MM.1S (cell line): ENCODE measurements at regions not wholly inside any gene's neighbourhood (a gene's known extent, or its start where the extent isn't known, plus 50 kb on each side); places are given as distances from the start of the nearest gene placed in this dataset.

Experiments used
- EZH2 ChIP-seq: fragments of 300-600 bp; sonication (generic); optimal IDR thresholded peaks from 2 replicates; pipeline ENCODE3; 2017; ENCODE audit warnings: low read depth, mild to moderate bottlenecking, antibody characterized with exemption, low read length, mixed read lengths
- EZH2phosphoT487 ChIP-seq: fragments of 300-600 bp; sonication (generic); IDR thresholded peaks from 2 replicates; pipeline ENCODE4 v1.6.1; 2018; ENCODE audit warnings: antibody characterized with exemption, low read length
- TF ChIP-seq, protein P1 (sequence below): fragments of 300-600 bp; sonication (generic); IDR thresholded peaks from 2 replicates; pipeline ENCODE4 v1.5.1; 2016; ENCODE audit warnings: antibody characterized with exemption, low read length, mixed read lengths

DNA sequence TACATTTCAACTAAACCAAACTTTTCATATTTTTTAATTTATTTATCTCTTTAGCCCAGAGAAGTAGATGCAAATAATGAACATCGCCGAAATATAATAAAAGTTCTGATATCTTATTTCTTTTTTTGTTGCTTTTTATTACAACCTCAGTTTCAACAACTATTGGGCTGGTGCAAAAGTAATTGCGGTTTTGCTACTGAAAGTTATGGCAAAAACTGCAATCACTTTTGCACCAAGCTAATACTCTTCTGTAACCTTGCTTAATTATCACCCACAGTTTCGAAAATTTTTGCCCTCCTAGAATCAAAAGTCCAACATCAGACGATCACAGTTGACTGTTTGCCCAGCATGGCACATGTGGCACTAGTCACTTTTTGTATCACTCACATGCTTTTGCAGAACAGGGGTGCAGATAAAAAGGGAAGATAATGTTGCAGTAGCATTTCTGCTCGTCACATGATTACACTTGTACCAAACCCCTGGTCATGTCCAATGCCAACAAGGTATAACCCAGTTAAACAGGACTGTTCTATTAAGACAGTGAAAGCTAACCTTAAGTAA is 242.4 kb upstream of the GALNT5 start:
- TF ChIP-seq, protein P1, sequence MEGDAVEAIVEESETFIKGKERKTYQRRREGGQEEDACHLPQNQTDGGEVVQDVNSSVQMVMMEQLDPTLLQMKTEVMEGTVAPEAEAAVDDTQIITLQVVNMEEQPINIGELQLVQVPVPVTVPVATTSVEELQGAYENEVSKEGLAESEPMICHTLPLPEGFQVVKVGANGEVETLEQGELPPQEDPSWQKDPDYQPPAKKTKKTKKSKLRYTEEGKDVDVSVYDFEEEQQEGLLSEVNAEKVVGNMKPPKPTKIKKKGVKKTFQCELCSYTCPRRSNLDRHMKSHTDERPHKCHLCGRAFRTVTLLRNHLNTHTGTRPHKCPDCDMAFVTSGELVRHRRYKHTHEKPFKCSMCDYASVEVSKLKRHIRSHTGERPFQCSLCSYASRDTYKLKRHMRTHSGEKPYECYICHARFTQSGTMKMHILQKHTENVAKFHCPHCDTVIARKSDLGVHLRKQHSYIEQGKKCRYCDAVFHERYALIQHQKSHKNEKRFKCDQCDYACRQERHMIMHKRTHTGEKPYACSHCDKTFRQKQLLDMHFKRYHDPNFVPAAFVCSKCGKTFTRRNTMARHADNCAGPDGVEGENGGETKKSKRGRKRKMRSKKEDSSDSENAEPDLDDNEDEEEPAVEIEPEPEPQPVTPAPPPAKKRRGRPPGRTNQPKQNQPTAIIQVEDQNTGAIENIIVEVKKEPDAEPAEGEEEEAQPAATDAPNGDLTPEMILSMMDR, result no peak
- TF ChIP-seq EZH2 (no peak), EZH2phosphoT487 (no peak)
